Adrenal gland (tissue), 5 donors: ENCODE measurements at regions not wholly inside any gene's neighbourhood (a gene's known extent, or its start where the extent isn't known, plus 50 kb on each side); places are given as distances from the start of the nearest gene placed in this dataset.

Source experiments
- CTCF ChIP-seq, 6 experiments: fragments of 450-650 bp in 4 of 6; fragments of 200-600 bp in 2 of 6; sonication (generic) in 1 of 6; IDR thresholded peaks; 1 replicate in 5 of 6; 2 replicates in 1 of 6; pipeline versions ENCODE4 v1.5.1 to v1.8.0; 2016 to 2021; ENCODE audit warnings: antibody characterized with exemption in 6 of 6, mild to moderate bottlenecking in 2 of 6, moderate library complexity in 1 of 6
- POLR2A ChIP-seq, 2 donors: fragments of 450-650 bp; IDR thresholded peaks; one replicate each; pipeline ENCODE4 v1.6.1; 2017; ENCODE audit warnings: antibody characterized with exemption in 2 of 2, mild to moderate bottlenecking in 2 of 2, moderate library complexity in 1 of 2
- donor health status: DM: no; HTN: no; CAD: no.

GRCh38 chr10:6838118-6838517 lies 258.0 kb upstream of the PRKCQ start:
- no peak for TF ChIP-seq POLR2A (IDR thresholded peaks at IDR 0.05)
- TF ChIP-seq CTCF (IDR thresholded peaks at IDR 0.05): peak in 3 of 6 experiments; percentile 25 to 37 (median 28)
